CD4-positive, alpha-beta T cell treated with Interleukin-1 beta for 1 hour (primary cell): ENCODE measurements at regions not wholly inside any gene's neighbourhood (a gene's known extent, or its start where the extent isn't known, plus 50 kb on each side); places are given as distances from the start of the nearest gene placed in this dataset.

Source experiments
- DNase-seq, 2 donors: peaks; one replicate each; pipeline ENCODE4 v3.0.0-alpha.2; 2020 to 2022

- DNase-seq: no peak
Measured at GRCh38 chr15:100821327-100821726, 58.3 kb upstream of the ALDH1A3 start.

- no peak for DNase-seq
Measured at GRCh38 chr15:100824211-100824610, 55.4 kb upstream of the ALDH1A3 start.

- no peak for DNase-seq
Measured at GRCh38 chr15:100829457-100829856, 50.2 kb upstream of the ALDH1A3 start.
